ENCODE measurements at regions not wholly inside any gene's neighbourhood (a gene's known extent, or its start where the extent isn't known, plus 50 kb on each side); places are given as distances from the start of the nearest gene placed in this dataset.

DNA sequence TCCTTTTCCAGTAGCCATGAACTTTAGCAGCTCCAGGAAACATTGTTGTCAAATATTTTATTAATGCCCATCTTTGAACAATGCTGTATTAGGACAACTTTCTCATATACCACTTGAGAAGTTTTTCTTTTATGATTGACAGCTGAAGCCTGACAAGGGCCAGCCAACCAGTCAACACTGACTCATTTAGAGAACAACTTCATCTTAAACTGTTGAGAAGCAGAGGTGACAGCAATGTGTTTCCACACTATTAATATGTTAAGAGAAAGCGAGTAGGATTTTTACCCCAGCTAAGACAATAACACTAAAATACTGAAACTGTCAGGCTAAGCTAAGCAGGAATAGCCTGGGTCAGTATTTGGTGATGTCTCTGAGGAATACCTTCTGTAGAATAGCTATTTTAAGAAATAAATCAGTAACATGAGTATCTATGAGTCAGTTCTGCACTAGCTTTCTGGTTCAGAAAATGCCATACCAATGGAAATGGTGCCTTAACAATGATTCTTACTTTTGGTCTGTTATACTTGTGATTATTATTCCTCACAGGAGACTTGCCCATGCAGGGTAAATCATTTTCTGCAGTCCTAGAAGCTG is 168.8 kb upstream of the POT1 start:
- H2AFZ ChIP-seq (ENCODE audit: low read depth, low read length): no peak overlapping the region
- H3K36me3 ChIP-seq (ENCODE audit: control insufficient read depth, insufficient read depth, low read length): no peaks in the 10 kb centered on the region
- H3K27ac ChIP-seq (ENCODE audit: extremely low read depth, low read depth, low read length): no peak overlapping the region
- H3K4me3 ChIP-seq: no peak overlapping the region
- no peaks in the 10 kb centered on the region for H3K79me2 ChIP-seq (ENCODE audit: control insufficient read depth, insufficient read depth, low read length)
- H3K4me1 ChIP-seq (replicated peaks in 1 of 2; ENCODE audit: control insufficient read depth in 2 of 2, insufficient read depth in 2 of 2, low read length in 2 of 2): no peaks in the 10 kb centered on the region
- no peak overlapping the region for H3K4me2 ChIP-seq (ENCODE audit: insufficient read depth, low read length)
- TF ChIP-seq, protein P1, sequence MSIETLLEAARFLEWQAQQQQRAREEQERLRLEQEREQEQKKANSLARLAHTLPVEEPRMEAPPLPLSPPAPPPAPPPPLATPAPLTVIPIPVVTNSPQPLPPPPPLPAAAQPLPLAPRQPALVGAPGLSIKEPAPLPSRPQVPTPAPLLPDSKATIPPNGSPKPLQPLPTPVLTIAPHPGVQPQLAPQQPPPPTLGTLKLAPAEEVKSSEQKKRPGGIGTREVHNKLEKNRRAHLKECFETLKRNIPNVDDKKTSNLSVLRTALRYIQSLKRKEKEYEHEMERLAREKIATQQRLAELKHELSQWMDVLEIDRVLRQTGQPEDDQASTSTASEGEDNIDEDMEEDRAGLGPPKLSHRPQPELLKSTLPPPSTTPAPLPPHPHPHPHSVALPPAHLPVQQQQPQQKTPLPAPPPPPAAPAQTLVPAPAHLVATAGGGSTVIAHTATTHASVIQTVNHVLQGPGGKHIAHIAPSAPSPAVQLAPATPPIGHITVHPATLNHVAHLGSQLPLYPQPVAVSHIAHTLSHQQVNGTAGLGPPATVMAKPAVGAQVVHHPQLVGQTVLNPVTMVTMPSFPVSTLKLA (conservative IDR thresholded peaks at IDR 0.05): no peak
- TF ChIP-seq ZBTB8A (IDR thresholded peaks at IDR 0.05; ENCODE audit: partially characterized antibody) (no peak), BRF1 (IDR thresholded peaks at IDR 0.05; ENCODE audit: borderline replicate concordance, extremely low read depth, insufficient read length) (no peak), LEF1 (IDR thresholded peaks at IDR 0.05) (no peak), THRAP3 (IDR thresholded peaks at IDR 0.05; ENCODE audit: borderline replicate concordance) (no peak), HDGF (IDR thresholded peaks at IDR 0.05) (no peak), JUN (IDR thresholded peaks at IDR 0.05; ENCODE audit: borderline replicate concordance, low read depth, low read length) (no peak), JUN (CRISPR knock-in tag; IDR thresholded peaks at IDR 0.05; ENCODE audit: borderline replicate concordance) (no peak), ZNF696 (CRISPR knock-in tag; conservative IDR thresholded peaks at IDR 0.05) (no peak), GATAD2B (IDR thresholded peaks at IDR 0.05; ENCODE audit: borderline replicate concordance) (no peak), SUPT5H (IDR thresholded peaks at IDR 0.05) (no peak), ZNF79 (CRISPR knock-in tag; IDR thresholded peaks at IDR 0.05; ENCODE audit: low read depth) (no peak), ZNF121 (CRISPR knock-in tag; conservative IDR thresholded peaks at IDR 0.05) (no peak)
- in situ Hi-C loops (cut with MboI): no loop called here
- intact Hi-C loops (cut with micrococcal nuclease): no loop called here
- ChIA-PET CTCF (ENCODE audit: low intra/inter-chr PET ratio) (no interaction called here), POLR2A (interaction anchor here (1.2 kb wide), 1 partner anchor 58 kb away, joined by 3 read pairs; no protein-coding TSS in a partner anchor)
- no TSS peak for BruUV-seq (replicated peaks)
- H3K9ac ChIP-seq (ENCODE audit: insufficient read depth in 1 of 2, low read depth in 2 of 2, low read length in 2 of 2): no peak overlapping the region
- H3K27me3 ChIP-seq (ENCODE audit: control insufficient read depth in 2 of 2, insufficient read depth in 2 of 2, low read length in 2 of 2): no peaks in the 10 kb centered on the region
- DNase-seq (ENCODE audit: extremely low read depth in 1 of 4, low spot score in 3 of 4) (no peak), ATAC-seq (no peak), FAIRE-seq (no peak)
- no peaks in the 10 kb centered on the region for H4K20me1 ChIP-seq (replicated peaks; ENCODE audit: control insufficient read depth, insufficient read depth, low read length)
- 0% methylated on average over 1 of the region's 1 CpG for WGBS (ENCODE audit: insufficient coverage, low coverage, missing lambda C conversion rate)
- H3K9me1 ChIP-seq (ENCODE audit: control insufficient read depth, insufficient read depth, low read length): no peaks in the 10 kb centered on the region
- H3K9me3 ChIP-seq (replicated peaks; ENCODE audit: control insufficient read depth, insufficient read depth, low read depth, low read length): peaks cover 2% of the 10 kb centered on the region; the same call in 1 of the 2 replicates
